IMR-90 (cell line): ENCODE measurements at regions not wholly inside any gene's neighbourhood (a gene's known extent, or its start where the extent isn't known, plus 50 kb on each side); places are given as distances from the start of the nearest gene placed in this dataset.
A peak's percentile ranks its signal among the peaks of the same experiment; 100 is the strongest.

ENCODE experiments used
- ATAC-seq: fragments of 200-7000 bp; cut with Tn5 transposase; 2 replicates; pipeline ENCODE4 v1.9.1; 2020; ENCODE audit warnings: low read depth, mild to moderate bottlenecking, moderate library complexity
- BruUV-seq: library from RNA; stranded (reverse); fragments of 400-500 nt; replicated peaks from 2 replicates; lab custom pipeline; 2021; lab: Mats Ljungman, UMichigan
- CTCF ChIA-PET: fragments of 300-600 bp; formaldehyde crosslinking; extraction: SDS; loops from one replicate; lab custom pipeline; 2021; ENCODE audit warnings: antibody characterized with exemption; lab: Yijun Ruan, JAX
- POLR2A ChIA-PET: fragments of 300-600 bp; sonication (Branson Sonifier 250); formaldehyde crosslinking; loops from one replicate; lab custom pipeline; 2022; ENCODE audit warnings: antibody characterized with exemption; ENCODE audit not compliant: unreplicated experiment; lab: Charles Lee
- DNase-seq: peaks from one replicate; pipeline ENCODE4 v3.0.0; 2013
- H2AFZ ChIP-seq: replicated peaks from 2 replicates; pipeline ENCODE3; 2013; ENCODE audit warnings: low read length, mild to moderate bottlenecking; ENCODE audit not compliant: poor library complexity
- H2AK5ac ChIP-seq: 2 replicates; pipeline ENCODE4 v1.6.1; 2013; ENCODE audit warnings: low read depth, low read length, inconsistent platforms
- H2AK9ac ChIP-seq: replicated peaks from 2 replicates; pipeline ENCODE3; 2013; ENCODE audit warnings: mild to moderate bottlenecking, low read depth, low read length, moderate library complexity; ENCODE audit not compliant: poor library complexity
- H2BK120ac ChIP-seq: 2 replicates; pipeline ENCODE4 v1.6.1; 2013; ENCODE audit warnings: low read depth, low read length, inconsistent platforms
- H2BK15ac ChIP-seq: 3 replicates; pipeline ENCODE4 v1.6.1; 2013; ENCODE audit warnings: low read depth, low read length, inconsistent platforms
- H2BK20ac ChIP-seq: 2 replicates; pipeline ENCODE4 v1.6.1; 2013; ENCODE audit warnings: low read depth, mild to moderate bottlenecking, inconsistent platforms, low read length, moderate library complexity
- H2BK5ac ChIP-seq: 2 replicates; pipeline ENCODE4 v1.6.1; 2013; ENCODE audit warnings: mild to moderate bottlenecking, low read depth, low read length, inconsistent platforms; ENCODE audit not compliant: poor library complexity, severe bottlenecking
- H3K14ac ChIP-seq: replicated peaks from 2 replicates; pipeline ENCODE4 v1.6.1; 2013; ENCODE audit warnings: low read depth, low read length, inconsistent platforms
- H3K18ac ChIP-seq: 2 replicates; pipeline ENCODE4 v1.6.1; 2013; ENCODE audit warnings: low read depth, low read length, control low read depth
- H3K23ac ChIP-seq: 2 replicates; pipeline ENCODE4 v1.6.1; 2013; ENCODE audit warnings: low read depth, low read length, inconsistent platforms
- H3K27ac ChIP-seq: 2 replicates; pipeline ENCODE4 v1.5.1; 2013; ENCODE audit warnings: mild to moderate bottlenecking, control low read depth, low read length; ENCODE audit not compliant: insufficient read depth
- H3K27me3 ChIP-seq: 2 replicates; pipeline ENCODE4 v1.6.1; 2013; ENCODE audit warnings: low read length; ENCODE audit not compliant: control insufficient read depth, insufficient read depth
- H3K36me3 ChIP-seq: 2 replicates; pipeline ENCODE4 v1.6.1; 2013; ENCODE audit warnings: low read length, mixed read lengths; ENCODE audit not compliant: control insufficient read depth, insufficient read depth
- H3K4ac ChIP-seq: 2 replicates; pipeline ENCODE4 v1.6.1; 2013; ENCODE audit warnings: low read depth, low read length, inconsistent platforms
- H3K4me1 ChIP-seq: 2 replicates; pipeline ENCODE4 v1.6.1; 2013; ENCODE audit warnings: low read length, mixed read lengths; ENCODE audit not compliant: control insufficient read depth, insufficient read depth
- H3K4me2 ChIP-seq: 2 replicates; pipeline ENCODE4 v1.6.1; 2013; ENCODE audit warnings: low read depth, mild to moderate bottlenecking, control low read depth, low read length, moderate library complexity
- H3K4me3 ChIP-seq: 2 replicates; pipeline ENCODE4 v1.5.1; 2013; ENCODE audit warnings: low read depth, mild to moderate bottlenecking, control low read depth, low read length, moderate library complexity; ENCODE audit not compliant: insufficient read depth
- H3K56ac ChIP-seq: 2 replicates; pipeline ENCODE4 v1.6.1; 2013; ENCODE audit warnings: low read length, inconsistent platforms; ENCODE audit not compliant: insufficient read depth; ENCODE audit errors: extremely low read depth
- H3K79me1 ChIP-seq, 2 experiments: 2 replicates each; pipeline ENCODE4 v1.6.1; 2013; ENCODE audit warnings: low read length in 2 of 2, inconsistent platforms in 1 of 2, low read depth in 1 of 2
- H3K9ac ChIP-seq: 2 replicates; pipeline ENCODE4 v1.6.1; 2013; ENCODE audit warnings: low read depth, low read length, control low read depth
- H3K9me1 ChIP-seq: 2 replicates; pipeline ENCODE4 v1.6.1; 2013; ENCODE audit warnings: low read length, inconsistent platforms; ENCODE audit not compliant: insufficient read depth
- H3K9me3 ChIP-seq: 2 replicates; pipeline ENCODE4 v1.6.1; 2013; ENCODE audit warnings: low read length; ENCODE audit not compliant: control insufficient read depth, insufficient read depth
- H4K20me1 ChIP-seq: 2 replicates; pipeline ENCODE4 v1.6.1; 2013; ENCODE audit warnings: low read length, inconsistent platforms; ENCODE audit not compliant: insufficient read depth
- H4K5ac ChIP-seq: 2 replicates; pipeline ENCODE4 v1.6.1; 2013; ENCODE audit warnings: mild to moderate bottlenecking, low read depth, low read length, control low read depth
- H4K8ac ChIP-seq, 2 experiments: 2 replicates each; pipeline ENCODE4 v1.6.1; 2013; ENCODE audit warnings: low read depth in 2 of 2, low read length in 2 of 2, control low read depth in 1 of 2, inconsistent platforms in 1 of 2
- H4K91ac ChIP-seq: 2 replicates; pipeline ENCODE4 v1.6.1; 2013; ENCODE audit warnings: low read depth, low read length, inconsistent platforms; ENCODE audit not compliant: insufficient read depth
- BHLHE40 ChIP-seq: fragments of 150-350 bp; IDR thresholded peaks from 2 replicates; pipeline ENCODE4 v1.6.1; 2016; ENCODE audit warnings: mild to moderate bottlenecking, low read depth, low read length
- CEBPB ChIP-seq: IDR thresholded peaks from 2 replicates; pipeline ENCODE4 v1.6.1; 2012; ENCODE audit warnings: low read depth, low read length, improper control_type of control experiment
- CHD1 ChIP-seq: IDR thresholded peaks from 2 replicates; pipeline ENCODE4 v1.6.1; 2012; ENCODE audit warnings: low read depth, low read length, improper control_type of control experiment
- CTCF ChIP-seq: conservative IDR thresholded peaks from 2 replicates; pipeline ENCODE4 v1.5.1; 2012; ENCODE audit warnings: mild to moderate bottlenecking, low read depth, low read length, improper control_type of control experiment
- ELK1 ChIP-seq: fragments of 150-350 bp; IDR thresholded peaks from 2 replicates; pipeline ENCODE4 v1.6.1; 2016; ENCODE audit warnings: low read depth, mild to moderate bottlenecking, low read length, moderate library complexity, borderline replicate concordance
- FOS ChIP-seq: fragments of 150-350 bp; IDR thresholded peaks from 2 replicates; pipeline ENCODE4 v1.6.1; 2016; ENCODE audit warnings: low read depth, low read length
- MAFK ChIP-seq: IDR thresholded peaks from 2 replicates; pipeline ENCODE4 v1.6.1; 2012; ENCODE audit warnings: low read depth, low read length, improper control_type of control experiment
- MAZ ChIP-seq: IDR thresholded peaks from 2 replicates; pipeline ENCODE4 v1.6.1; 2012; ENCODE audit warnings: low read depth, mild to moderate bottlenecking, low read length, improper control_type of control experiment, moderate library complexity, borderline replicate concordance
- MXI1 ChIP-seq: IDR thresholded peaks from 2 replicates; pipeline ENCODE4 v1.6.1; 2012; ENCODE audit warnings: low read depth, mild to moderate bottlenecking, low read length, moderate library complexity, borderline replicate concordance
- NFE2L2 ChIP-seq: fragments of 150-350 bp; IDR thresholded peaks from 2 replicates; pipeline ENCODE4 v1.6.1; 2016; ENCODE audit warnings: low read depth, mild to moderate bottlenecking, low read length
- POLR2A ChIP-seq: IDR thresholded peaks from 2 replicates; pipeline ENCODE4 v1.6.1; 2012; ENCODE audit warnings: mild to moderate bottlenecking, low read depth, low read length
- RAD21 ChIP-seq: IDR thresholded peaks from 2 replicates; pipeline ENCODE4 v1.6.1; 2012; ENCODE audit warnings: low read length, improper control_type of control experiment
- RCOR1 ChIP-seq: IDR thresholded peaks from 2 replicates; pipeline ENCODE4 v1.6.1; 2012; ENCODE audit warnings: mild to moderate bottlenecking, low read length, improper control_type of control experiment; ENCODE audit not compliant: insufficient replicate concordance
- RFX5 ChIP-seq: IDR thresholded peaks from 2 replicates; pipeline ENCODE4 v1.8.0; 2012; ENCODE audit warnings: low read depth, mild to moderate bottlenecking, low read length, moderate library complexity
- SMC3 ChIP-seq: fragments of 150-350 bp; IDR thresholded peaks from 2 replicates; pipeline ENCODE4 v1.6.1; 2016; ENCODE audit warnings: low read depth, mild to moderate bottlenecking, antibody characterized with exemption, low read length, moderate library complexity
- USF2 ChIP-seq: fragments of 150-350 bp; IDR thresholded peaks from 2 replicates; pipeline ENCODE4 v1.6.1; 2017; ENCODE audit warnings: mild to moderate bottlenecking, antibody characterized with exemption, low read length, low read depth
- WGBS, 2 experiments: methylation state at CpG; one replicate each; pipeline versions ENCODE4 v1.1.5 to v1.1.7; 2013; ENCODE audit warnings: missing lambda C conversion rate in 2 of 2; ENCODE audit not compliant: insufficient read length in 1 of 2; ENCODE audit errors: extremely low coverage in 2 of 2; 5-methylcytosine and 5-hydroxymethylcytosine counted together
- dilution Hi-C: fragments of 300-500 bp; cut with HindIII; formaldehyde crosslinking; loops from one replicate; pipeline ENCODE4 v1.14.3; 2018; ENCODE audit warnings: low sequenced_read_pairs; ENCODE audit not compliant: unreplicated experiment
- in situ Hi-C: fragments of 300-500 bp; cut with MboI; formaldehyde crosslinking; loops from 3 replicates; pipeline ENCODE4 v1.14.3; 2019; ENCODE audit warnings: low sequenced_read_pairs, inconsistent platforms, mixed read lengths
- intact Hi-C: fragments of 100-400 bp; cut with micrococcal nuclease; formaldehyde crosslinking; loops from 2 replicates; pipeline ENCODE4 v1.10.0; 2022

GRCh38 chr2:145655165-145655765, 1135.3 kb upstream of the ZEB2 start:
- H2BK15ac ChIP-seq: peak overlapping the region; percentile 58; the same call in 1 of the 3 replicates
- H3K18ac ChIP-seq: no peak overlapping the region; the same call in 1 of the 2 replicates
- CTCF ChIA-PET: interaction anchor here (0.9 kb wide), 1 partner anchor 12 kb away, joined by 3 read pairs; no protein-coding TSS in a partner anchor
- no TSS peak for BruUV-seq
- no peak overlapping the region for H3K27ac ChIP-seq
- no peak overlapping the region for H4K5ac ChIP-seq
- intact Hi-C loops (no loop called here), dilution Hi-C loops (no loop called here), in situ Hi-C loops (no loop called here)
- no peak overlapping the region for H2BK5ac ChIP-seq
- no peak overlapping the region for H2AK5ac ChIP-seq
- no CpG with 5 or more reads among the region's 5 CpGs for WGBS, 2 experiments
- H3K9me1 ChIP-seq: no peaks in the 10 kb centered on the region
- H3K14ac ChIP-seq: no peak overlapping the region
- ATAC-seq (no peak), DNase-seq (no peak)
- H3K4me1 ChIP-seq: no peaks in the 10 kb centered on the region; the same call in 1 of the 2 replicates
- no peaks in the 10 kb centered on the region for H3K79me1 ChIP-seq
- H4K8ac ChIP-seq: peak overlapping the region in 1 of 2 experiments; percentile 38; a peak in 1 of 4 replicates
- H3K56ac ChIP-seq: no peak overlapping the region
- POLR2A ChIA-PET: no interaction called here
- no peak overlapping the region for H3K4me3 ChIP-seq
- TF ChIP-seq RAD21 (no peak), POLR2A (no peak), RCOR1 (no peak), MAZ (no peak), NFE2L2 (no peak), CTCF (no peak), SMC3 (no peak), USF2 (no peak), BHLHE40 (no peak), CEBPB (no peak), FOS (no peak), MXI1 (no peak), RFX5 (no peak), MAFK (no peak), ELK1 (no peak), CHD1 (no peak)
- no peaks in the 10 kb centered on the region for H3K27me3 ChIP-seq
- H3K23ac ChIP-seq: no peak overlapping the region
- H4K91ac ChIP-seq: no peak overlapping the region
- no peaks in the 10 kb centered on the region for H3K9me3 ChIP-seq
- no peak overlapping the region for H2BK20ac ChIP-seq
- no peaks in the 10 kb centered on the region for H4K20me1 ChIP-seq
- no peak overlapping the region for H2BK120ac ChIP-seq
- H3K9ac ChIP-seq: no peak overlapping the region
- H3K36me3 ChIP-seq: no peaks in the 10 kb centered on the region
- H3K4me2 ChIP-seq: no peak overlapping the region
- no peak overlapping the region for H2AFZ ChIP-seq
- H3K4ac ChIP-seq: no peak overlapping the region
- no peak overlapping the region for H2AK9ac ChIP-seq
